BLaER1 treated with 17β-estradiol and CSF1 and Interleukin-3, amounts not matched to agents 10 nM and 100 nM (cell line): ENCODE measurements at regions not wholly inside any gene's neighbourhood (a gene's known extent, or its start where the extent isn't known, plus 50 kb on each side); places are given as distances from the start of the nearest gene placed in this dataset.
"Not testable (repeated sequence)": the region's sequence is repeated elsewhere in the genome, so short reads cannot be mapped to it uniquely, and the experiment has no call there.

ENCODE experiments used
- H3K27ac ChIP-seq, 11 experiments: shearing (Covaris generic); formaldehyde crosslinking; 2 replicates each; pipeline ENCODE4 v1.8.1; 2022
- H3K27me3 ChIP-seq, 11 experiments: shearing (Covaris generic); formaldehyde crosslinking; 2 replicates each; pipeline ENCODE4 v1.8.1; 2022
- H3K36me3 ChIP-seq, 11 experiments: shearing (Covaris generic); formaldehyde crosslinking; 2 replicates each; pipeline ENCODE4 v1.8.1; 2022
- H3K4me1 ChIP-seq, 10 experiments: shearing (Covaris generic); formaldehyde crosslinking; 2 replicates each; pipeline ENCODE4 v1.8.1; 2022
- H3K4me2 ChIP-seq, 11 experiments: shearing (Covaris generic); formaldehyde crosslinking; 2 replicates each; pipeline ENCODE4 v1.8.1; 2022
- H3K4me3 ChIP-seq, 10 experiments: shearing (Covaris generic); formaldehyde crosslinking; 2 replicates each; pipeline ENCODE4 v1.8.1; 2022
- H3K9ac ChIP-seq, 11 experiments: shearing (Covaris generic); formaldehyde crosslinking; 2 replicates each; pipeline ENCODE4 v1.8.1; 2022
- H3K9me3 ChIP-seq, 11 experiments: shearing (Covaris generic); formaldehyde crosslinking; replicated peaks in 1 of 11; 2 replicates each; pipeline ENCODE4 v1.8.1; 2022
- H4K20me1 ChIP-seq, 11 experiments: shearing (Covaris generic); formaldehyde crosslinking; 2 replicates each; pipeline ENCODE4 v1.8.1; 2022
- Cebpa-rat ChIP-seq, 11 experiments: shearing (Covaris generic); IDR thresholded peaks; 2 replicates each; pipeline ENCODE4 v1.8.1; 2022

DNA sequence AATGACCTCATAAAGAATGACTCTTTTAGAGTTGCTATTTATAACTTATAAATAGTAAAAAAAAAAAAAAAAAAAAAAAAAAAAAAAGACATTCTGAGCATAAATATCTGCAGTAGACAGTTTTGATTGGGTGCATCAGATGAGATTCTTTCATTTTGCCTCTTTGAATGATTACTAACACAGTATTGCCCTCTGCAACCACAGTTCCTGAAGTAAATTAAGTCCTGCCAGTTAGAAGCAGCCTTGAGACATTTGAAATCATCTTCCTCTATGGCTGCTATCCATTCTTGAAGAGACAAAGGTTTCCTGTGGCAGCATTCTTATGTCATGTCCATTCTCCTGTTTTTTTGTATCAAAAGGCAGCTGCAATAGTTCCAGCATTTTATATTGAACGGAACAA is 892.4 kb upstream of the MIR17HG start:
- no peak overlapping the region for H3K9ac ChIP-seq
- H4K20me1 ChIP-seq: no peaks in the 10 kb centered on the region
- no peak for TF ChIP-seq Cebpa-rat (IDR thresholded peaks at IDR 0.05)
- no peak overlapping the region for H3K4me2 ChIP-seq
- H3K36me3 ChIP-seq: no peaks in the 10 kb centered on the region
- H3K27me3 ChIP-seq: no peaks in the 10 kb centered on the region
- H3K27ac ChIP-seq: no peak overlapping the region
- H3K4me3 ChIP-seq: no peak overlapping the region
- no peaks in the 10 kb centered on the region for H3K9me3 ChIP-seq
- H3K4me1 ChIP-seq: no peaks in the 10 kb centered on the region

GRCh38 chr13:90455823-90456222 is 891.7 kb upstream of the MIR17HG start:
- Histone ChIP-seq H3K9me3 (no peaks in the 10 kb centered on the region), H3K36me3 (no peaks in the 10 kb centered on the region), H3K27ac (no peak overlapping the region), H3K4me3 (no peak overlapping the region), H3K27me3 (no peaks in the 10 kb centered on the region), H3K4me2 (no peak overlapping the region), H3K9ac (no peak overlapping the region), H4K20me1 (no peaks in the 10 kb centered on the region), H3K4me1 (no peaks in the 10 kb centered on the region)
- TF ChIP-seq Cebpa-rat (IDR thresholded peaks at IDR 0.05): no peak

DNA sequence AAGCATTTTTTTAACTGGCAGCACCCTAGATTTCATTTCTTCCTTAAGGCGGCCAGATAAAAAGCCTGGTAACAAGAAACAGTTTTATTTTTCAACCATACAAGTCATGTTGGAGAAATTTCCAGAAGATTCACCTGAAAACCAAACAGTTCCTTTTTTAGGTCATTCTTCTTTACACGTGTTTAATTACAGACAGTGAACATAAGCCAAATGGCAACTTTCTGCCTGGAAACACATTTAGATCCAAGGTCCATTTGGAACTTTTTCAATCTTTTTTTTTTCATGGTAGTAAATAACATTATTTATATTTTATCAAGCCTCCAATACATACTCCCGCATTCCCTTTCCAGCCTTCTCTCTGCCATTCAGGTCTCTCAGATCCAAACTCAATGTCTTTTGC is 886.1 kb upstream of the MIR17HG start:
- no peak for TF ChIP-seq Cebpa-rat (IDR thresholded peaks at IDR 0.05)
- Histone ChIP-seq H3K4me1 (no peaks in the 10 kb centered on the region), H3K4me2 (no peak overlapping the region), H3K9me3 (no peaks in the 10 kb centered on the region), H3K4me3 (no peak overlapping the region), H3K36me3 (no peaks in the 10 kb centered on the region), H4K20me1 (no peaks in the 10 kb centered on the region), H3K27me3 (no peaks in the 10 kb centered on the region), H3K27ac (no peak overlapping the region), H3K9ac (no peak overlapping the region)

- no peak overlapping the region for H3K27ac ChIP-seq
- no peak overlapping the region for H3K9ac ChIP-seq
- no peak overlapping the region for H3K4me2 ChIP-seq
- no peak for TF ChIP-seq Cebpa-rat (IDR thresholded peaks at IDR 0.05)
- no peaks in the 10 kb centered on the region for H3K36me3 ChIP-seq
- H3K27me3 ChIP-seq: no peaks in the 10 kb centered on the region
- H4K20me1 ChIP-seq: no peaks in the 10 kb centered on the region
- no peaks in the 10 kb centered on the region for H3K4me1 ChIP-seq
- H3K4me3 ChIP-seq: no peak overlapping the region
- peaks cover 0 to 5% (median 0%) of the 10 kb centered on the region in 11 experiments; a peak in 2 of 22 replicates for H3K9me3 ChIP-seq
These were observed 870.3 kb upstream of the MIR17HG start for GRCh38 chr13:90477216-90477615.

DNA sequence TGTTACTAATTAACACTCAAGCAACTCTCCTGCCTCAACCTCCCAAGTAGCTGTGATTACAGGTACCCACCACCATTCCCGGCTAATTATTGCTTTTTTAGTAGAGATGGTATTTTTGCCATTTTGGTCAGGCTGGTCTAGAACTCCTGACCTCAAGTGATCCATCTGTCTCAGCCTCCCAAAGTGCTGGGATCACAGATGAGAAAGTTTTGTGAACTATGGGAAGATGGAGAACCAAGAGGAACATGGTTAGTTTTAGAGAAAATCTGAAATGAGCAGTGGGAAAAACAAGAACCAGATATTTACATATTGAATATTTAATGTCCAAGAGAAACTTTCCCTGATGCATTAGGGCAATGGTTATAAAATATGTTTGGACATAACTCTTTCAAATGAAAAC is 863.6 kb upstream of the MIR17HG start:
- H3K4me2 ChIP-seq: no peak overlapping the region
- no peaks in the 10 kb centered on the region for H4K20me1 ChIP-seq
- no peak overlapping the region for H3K9ac ChIP-seq
- no peaks in the 10 kb centered on the region for H3K36me3 ChIP-seq
- no peaks in the 10 kb centered on the region; a peak in 1 of 22 replicates for H3K9me3 ChIP-seq
- H3K4me1 ChIP-seq: no peaks in the 10 kb centered on the region
- H3K4me3 ChIP-seq: no peak overlapping the region
- no peak for TF ChIP-seq Cebpa-rat (IDR thresholded peaks at IDR 0.05)
- H3K27ac ChIP-seq: no peak overlapping the region
- no peaks in the 10 kb centered on the region for H3K27me3 ChIP-seq

- no peaks in the 10 kb centered on the region for H3K36me3 ChIP-seq
- H3K4me1 ChIP-seq: no peaks in the 10 kb centered on the region
- no peak for TF ChIP-seq Cebpa-rat (IDR thresholded peaks at IDR 0.05)
- no peak overlapping the region for H3K4me2 ChIP-seq
- no peaks in the 10 kb centered on the region for H3K9me3 ChIP-seq
- no peaks in the 10 kb centered on the region for H4K20me1 ChIP-seq
- H3K27me3 ChIP-seq: no peaks in the 10 kb centered on the region
- no peak overlapping the region for H3K4me3 ChIP-seq
- H3K9ac ChIP-seq: no peak overlapping the region
- no peak overlapping the region for H3K27ac ChIP-seq
These were observed 862.1 kb upstream of the MIR17HG start for GRCh38 chr13:90485436-90485835.

- Histone ChIP-seq H3K4me2 (no peak overlapping the region), H3K4me3 (no peak overlapping the region), H3K27me3 (no peaks in the 10 kb centered on the region), H4K20me1 (no peaks in the 10 kb centered on the region), H3K4me1 (peaks cover 0 to 5% (median 0%) of the 10 kb centered on the region in 10 experiments; a peak in 2 of 20 replicates), H3K27ac (no peak overlapping the region), H3K36me3 (no peaks in the 10 kb centered on the region), H3K9me3 (peaks cover 0 to 13% (median 7%) of the 10 kb centered on the region in 11 experiments; a peak in 16 of 22 replicates), H3K9ac (no peak overlapping the region)
- no peak for TF ChIP-seq Cebpa-rat (IDR thresholded peaks at IDR 0.05)
These were observed 854.6 kb upstream of the MIR17HG start for GRCh38 chr13:90492872-90493271.

DNA sequence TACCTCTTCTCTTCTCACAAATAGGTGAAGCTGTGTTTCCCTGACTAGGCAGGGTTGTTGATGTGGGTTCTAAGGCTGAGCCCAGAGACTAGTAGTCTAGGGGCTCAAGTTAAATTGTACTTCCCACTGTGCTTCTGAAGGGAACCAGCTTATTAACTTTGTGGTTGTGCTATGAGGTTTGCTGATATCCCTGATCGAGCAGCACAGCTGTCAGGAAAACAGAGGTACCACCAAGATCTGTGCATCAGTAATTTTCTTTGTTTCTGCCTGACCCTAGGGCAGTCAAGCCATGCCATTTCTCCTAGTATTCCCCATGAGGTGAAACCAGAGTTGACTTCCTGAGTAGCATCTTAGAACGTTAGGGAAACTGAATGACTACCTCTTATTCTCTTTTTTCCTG is 853.8 kb upstream of the MIR17HG start:
- Histone ChIP-seq H3K4me2 (no peak overlapping the region), H3K4me3 (no peak overlapping the region), H3K27ac (no peak overlapping the region), H3K9ac (no peak overlapping the region), H3K9me3 (peaks cover 0 to 13% (median 7%) of the 10 kb centered on the region in 11 experiments; a peak in 16 of 22 replicates), H3K4me1 (peaks cover 0 to 5% (median 0%) of the 10 kb centered on the region in 10 experiments; a peak in 2 of 20 replicates), H3K27me3 (no peaks in the 10 kb centered on the region), H3K36me3 (no peaks in the 10 kb centered on the region), H4K20me1 (no peaks in the 10 kb centered on the region)
- no peak for TF ChIP-seq Cebpa-rat (IDR thresholded peaks at IDR 0.05)

GRCh38 chr13:90494849-90495248 is 852.6 kb upstream of the MIR17HG start:
- peaks cover 0 to 13% (median 7%) of the 10 kb centered on the region in 11 experiments; a peak in 16 of 22 replicates for H3K9me3 ChIP-seq
- not testable (repeated sequence) for H3K36me3 ChIP-seq

DNA sequence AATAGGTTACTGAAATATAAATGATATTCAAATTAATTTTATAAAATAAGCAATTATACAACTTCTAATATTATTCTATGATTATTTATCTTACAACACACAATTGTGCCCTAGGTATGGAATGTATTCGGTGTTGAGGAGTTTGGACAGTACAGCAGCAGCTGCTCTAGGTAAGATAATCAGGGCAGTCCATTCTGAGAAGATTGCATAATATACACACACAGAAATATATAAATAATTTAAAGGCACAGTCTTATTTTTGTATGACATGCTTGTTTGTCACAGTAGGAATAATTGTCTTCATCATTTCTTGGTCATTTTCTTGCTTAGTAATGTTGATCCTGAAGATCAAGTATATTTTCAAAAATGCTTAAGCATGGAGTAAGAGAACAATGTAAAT is 849.4 kb upstream of the MIR17HG start:
- H3K4me3 ChIP-seq: no peak overlapping the region
- H3K4me2 ChIP-seq: no peak overlapping the region
- peaks cover 0 to 12% (median 7%) of the 10 kb centered on the region in 11 experiments; a peak in 15 of 22 replicates for H3K9me3 ChIP-seq
- no peaks in the 10 kb centered on the region for H3K36me3 ChIP-seq
- no peaks in the 10 kb centered on the region for H4K20me1 ChIP-seq
- peaks cover 0 to 5% (median 0%) of the 10 kb centered on the region in 10 experiments; a peak in 2 of 20 replicates for H3K4me1 ChIP-seq
- H3K27me3 ChIP-seq: no peaks in the 10 kb centered on the region
- no peak for TF ChIP-seq Cebpa-rat (IDR thresholded peaks at IDR 0.05)
- no peak overlapping the region for H3K9ac ChIP-seq
- no peak overlapping the region for H3K27ac ChIP-seq

More at GRCh38 chr13:90494849-90495248, 852.6 kb upstream of the MIR17HG start:
- H3K27me3 ChIP-seq, H3K27ac ChIP-seq, H3K4me3 ChIP-seq, H3K4me1 ChIP-seq, H3K4me2 ChIP-seq, H3K9ac ChIP-seq, H4K20me1 ChIP-seq: not testable (repeated sequence)
